ENCODE measurements at regions not wholly inside any gene's neighbourhood (a gene's known extent, or its start where the extent isn't known, plus 50 kb on each side); places are given as distances from the start of the nearest gene placed in this dataset.
A peak's percentile ranks its signal among the peaks of the same experiment; 100 is the strongest.
"Not testable (repeated sequence)": the region's sequence is repeated elsewhere in the genome, so short reads cannot be mapped to it uniquely, and the experiment has no call there.

DNA sequence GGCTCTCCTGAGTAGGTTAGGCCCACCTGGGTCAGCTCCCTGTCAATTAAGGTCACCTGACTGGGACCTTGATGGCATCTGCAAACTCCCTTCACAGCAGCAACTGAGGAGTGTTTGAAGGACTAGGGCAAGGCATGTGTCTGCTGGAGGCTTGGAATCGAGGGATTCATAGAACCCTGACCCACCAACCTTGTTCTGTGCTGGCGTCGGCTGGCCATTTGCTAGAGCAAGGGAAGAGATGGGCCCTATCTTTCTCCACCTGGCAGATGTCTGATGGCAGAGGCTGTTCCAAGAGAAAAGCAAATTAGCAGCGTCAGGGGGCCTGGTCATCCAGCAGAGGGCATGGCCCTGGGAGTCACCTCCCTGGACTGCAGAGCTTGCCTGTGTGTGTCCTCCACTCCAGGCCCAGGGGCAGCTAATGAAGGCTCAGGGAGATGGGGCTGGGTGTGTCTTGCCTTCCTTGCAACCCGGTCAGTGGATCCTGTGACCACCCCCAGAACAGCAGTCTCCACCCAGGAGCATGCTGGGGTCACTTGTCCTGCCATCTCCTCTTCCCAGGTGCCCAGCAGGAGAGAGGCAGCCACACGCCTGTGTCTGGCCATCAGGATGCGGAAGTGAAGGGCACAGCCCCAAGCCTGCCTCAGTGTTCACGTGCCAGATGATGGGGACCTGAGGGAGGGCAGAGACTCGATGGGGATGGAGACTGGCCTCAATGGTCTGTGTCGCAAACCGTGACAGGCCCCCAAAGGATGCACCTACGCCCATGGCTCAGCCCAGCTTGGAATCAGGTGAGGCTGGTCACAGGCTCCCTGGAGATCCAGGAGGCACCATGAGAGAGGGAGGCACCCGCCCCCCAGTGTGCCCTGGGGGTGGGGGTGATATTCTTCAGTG is 53.9 kb downstream of the BARX1 start:
- no peak for DNase-seq

DNA sequence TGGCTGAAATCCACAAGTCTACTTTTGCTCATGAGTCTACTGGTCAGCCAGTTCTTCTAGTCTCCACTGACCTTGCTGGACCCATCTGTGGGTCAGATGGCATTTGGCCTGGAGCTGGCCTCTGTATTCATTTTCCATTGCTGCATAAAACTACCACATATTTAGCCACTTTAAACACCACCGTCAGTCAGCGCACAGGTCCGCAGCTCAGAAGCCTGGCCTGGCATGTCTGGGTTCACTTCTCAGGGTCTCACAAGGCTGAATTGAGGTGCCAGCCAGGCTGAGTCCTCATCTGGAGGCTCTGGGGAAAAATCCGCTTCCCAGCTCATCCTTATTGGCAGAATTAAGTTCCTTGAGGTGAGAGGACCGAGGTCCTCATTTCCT is 54.7 kb downstream of the BARX1 start:
- no peak for DNase-seq

GRCh38 chr9:93899609-93900435 is 55.3 kb downstream of the BARX1 start:
- DNase-seq, result no peak

DNA sequence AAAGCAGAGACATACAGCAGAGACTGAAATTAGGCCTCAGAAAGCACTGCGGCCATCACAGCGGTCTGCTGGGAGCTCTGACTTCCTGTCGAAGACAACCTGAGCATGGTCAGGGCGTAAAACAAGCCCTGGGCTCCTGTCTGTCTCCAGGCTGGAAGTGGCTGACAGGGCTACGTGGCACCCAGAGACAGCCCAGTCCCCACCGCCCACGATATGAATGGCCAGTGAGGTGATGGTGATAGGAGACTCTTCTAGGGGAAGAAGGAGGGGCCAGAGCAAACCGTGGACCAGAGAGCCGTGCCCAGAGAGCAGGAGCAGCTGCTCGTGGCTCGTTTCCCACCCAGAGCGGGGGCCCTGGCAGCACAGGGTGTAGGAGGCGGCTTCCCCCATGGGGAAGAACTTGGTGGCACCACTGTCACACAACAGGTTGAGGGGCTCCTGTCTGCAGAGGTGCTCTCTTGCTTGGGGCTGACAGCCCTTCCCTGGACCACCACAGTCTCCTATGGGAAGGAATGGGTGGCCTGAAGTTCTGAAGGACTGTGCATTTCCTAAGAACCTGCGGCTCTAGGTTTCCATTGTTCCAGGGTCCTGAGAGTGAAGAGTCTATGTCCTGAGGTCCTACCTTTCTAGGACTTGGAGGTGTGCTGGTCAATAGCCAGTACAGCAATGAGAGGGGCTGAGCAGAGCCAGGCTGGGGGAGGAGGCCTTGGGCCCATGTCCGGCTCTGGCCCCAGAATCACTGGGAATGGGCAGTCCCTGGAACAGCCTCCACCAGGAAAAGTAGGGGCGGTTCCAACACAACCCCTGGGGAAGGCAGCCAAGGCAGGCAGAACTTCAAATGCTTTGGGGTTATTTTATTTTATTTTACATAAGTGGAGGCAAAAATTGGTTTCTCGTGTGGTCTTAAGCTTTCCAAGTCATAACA is 56.4 kb downstream of the BARX1 start:
- no peak for DNase-seq

- no peak for DNase-seq
Measured at GRCh38 chr9:93898026-93898425, 57.1 kb downstream of the BARX1 start.

- no peak for DNase-seq
Measured at GRCh38 chr9:93897075-93897970, 57.8 kb downstream of the BARX1 start.

DNA sequence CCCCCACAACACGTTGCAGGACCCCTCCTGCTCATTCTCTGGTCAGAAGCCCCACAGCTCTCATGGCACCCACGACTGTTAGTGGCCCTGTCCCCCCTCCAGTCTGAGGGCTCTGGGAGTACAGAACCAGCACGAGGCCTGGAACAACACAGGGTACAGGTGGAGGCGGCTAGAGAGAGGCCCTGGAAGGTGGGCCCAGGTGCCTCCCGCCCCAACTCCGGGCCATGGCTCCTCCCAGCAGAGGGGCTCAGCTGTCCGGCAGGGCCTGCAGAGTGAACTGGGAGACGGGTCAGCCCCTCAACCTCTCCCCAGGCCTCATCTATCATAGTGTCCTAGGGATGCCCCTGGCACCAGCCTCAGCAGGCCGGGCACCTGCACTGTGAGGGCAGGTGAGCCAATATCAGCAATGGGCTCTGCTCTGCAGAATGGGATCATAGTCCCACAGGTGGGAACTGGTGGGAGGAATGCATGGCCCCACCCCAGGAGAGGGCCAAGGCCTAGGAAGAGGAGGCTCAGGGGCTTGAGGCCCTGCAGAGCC is 58.6 kb downstream of the BARX1 start:
- DNase-seq, result no peak

GRCh38 chr9:93896093-93896492 is 59.1 kb downstream of the BARX1 start:
- DNase-seq, result no peak

- DNase-seq, result no peak
Measured at GRCh38 chr9:93895535-93895934, 59.6 kb downstream of the BARX1 start.

DNA sequence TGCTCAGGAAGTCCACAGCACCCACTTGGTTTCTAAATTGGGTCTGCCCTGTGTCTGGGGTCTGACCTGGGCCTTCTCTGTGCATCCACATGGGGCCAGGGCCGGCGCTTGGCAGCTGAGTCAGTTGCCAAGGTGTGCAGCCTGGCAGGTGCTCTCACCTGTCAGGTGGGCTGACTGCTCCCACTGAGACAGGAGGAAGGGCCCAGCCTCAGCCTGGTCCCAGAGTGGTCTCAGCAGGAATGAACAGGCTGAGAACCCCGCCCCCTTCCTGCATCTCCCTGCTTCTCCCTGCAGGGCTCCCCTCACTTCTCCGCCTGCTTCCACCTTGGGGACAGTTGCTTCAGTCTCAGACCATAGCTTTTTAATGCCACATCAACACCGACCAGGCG is 60.5 kb downstream of the BARX1 start:
- no peak for DNase-seq

DNA sequence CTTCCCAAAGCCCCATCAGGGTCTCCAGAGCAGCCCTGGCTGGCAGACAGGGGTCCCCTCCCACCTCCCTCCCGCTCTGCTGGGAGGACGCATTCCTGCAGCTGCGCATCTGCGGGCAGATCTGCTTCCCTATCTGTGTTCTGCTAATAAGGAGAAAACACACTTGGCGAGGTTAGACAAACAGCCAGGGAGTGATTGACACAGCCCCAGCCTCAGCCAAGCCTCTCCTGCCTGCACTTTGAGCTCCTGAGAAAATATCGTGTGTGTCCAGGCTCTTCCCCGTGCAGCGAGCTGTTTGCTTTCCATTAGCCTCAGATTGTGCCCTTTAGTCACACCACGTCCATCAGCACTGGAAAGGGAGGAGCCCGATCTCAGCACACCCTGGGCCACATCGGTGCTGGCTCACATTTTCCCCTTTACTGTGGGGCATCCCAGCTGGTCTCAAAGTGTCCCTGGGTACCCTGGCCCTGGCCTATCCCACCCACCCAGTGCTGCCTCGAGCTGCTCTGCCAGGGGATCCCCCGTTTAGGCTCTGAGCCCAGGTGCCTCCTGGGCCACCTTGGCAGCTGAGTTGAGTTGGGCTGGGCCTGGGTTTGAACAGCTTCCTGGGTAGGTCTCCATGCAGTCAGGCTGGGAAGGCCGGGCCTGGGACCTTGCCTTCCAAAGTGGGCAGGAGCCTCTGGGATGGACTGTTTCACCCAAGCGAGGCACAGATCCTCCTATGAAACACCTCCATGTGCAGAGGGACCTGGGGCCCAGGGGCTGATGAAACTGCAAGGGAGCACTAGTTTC is 61.1 kb downstream of the BARX1 start:
- no peak for DNase-seq

- DNase-seq, result no peak
Measured at GRCh38 chr9:93893194-93893593, 62.0 kb downstream of the BARX1 start.

GRCh38 chr9:93892748-93893147 is 62.4 kb downstream of the BARX1 start:
- no peak for DNase-seq

DNA sequence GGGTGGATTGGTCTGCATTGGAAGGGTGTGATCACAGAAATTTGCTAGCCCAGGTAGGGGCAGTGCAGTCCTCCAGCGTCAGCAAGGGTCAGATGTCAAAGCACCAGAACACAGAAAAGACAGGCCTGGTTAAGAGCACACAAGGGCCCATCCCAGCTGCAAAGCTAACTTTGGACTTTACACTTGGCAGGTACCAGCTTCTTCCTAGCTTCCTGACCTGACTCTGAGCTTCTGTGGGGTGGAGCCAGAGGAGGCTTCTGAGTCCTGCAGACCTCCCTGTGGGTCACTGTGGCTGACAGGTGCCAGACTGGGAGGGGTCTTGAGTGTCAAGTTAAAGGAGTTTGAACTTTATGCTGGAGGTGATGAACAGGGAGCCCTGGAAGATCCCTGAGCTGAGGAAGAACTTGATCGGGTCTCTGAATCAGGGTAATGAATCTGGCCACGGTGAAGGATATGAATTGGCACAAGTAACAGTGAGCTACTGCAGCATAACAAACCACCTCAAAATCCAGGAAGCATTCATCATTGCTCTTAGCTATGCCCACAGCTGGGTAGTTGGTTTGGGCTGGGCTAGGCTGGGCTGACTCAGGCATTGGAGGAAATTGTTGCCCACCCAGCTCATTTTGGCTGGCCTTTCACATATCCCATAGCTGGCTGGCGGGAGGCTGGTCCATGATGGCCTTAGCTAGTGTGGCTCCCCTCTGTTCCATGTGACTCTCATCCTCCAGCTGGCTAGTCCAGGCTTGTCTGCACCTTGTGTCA is 63.4 kb downstream of the BARX1 start:
- no peak for DNase-seq

- DNase-seq, result no peak
Measured at GRCh38 chr9:93891050-93891449, 64.1 kb downstream of the BARX1 start.

GRCh38 chr9:93890436-93890935 is 64.7 kb downstream of the BARX1 start:
- DNase-seq, result peak; percentile 32

DNA sequence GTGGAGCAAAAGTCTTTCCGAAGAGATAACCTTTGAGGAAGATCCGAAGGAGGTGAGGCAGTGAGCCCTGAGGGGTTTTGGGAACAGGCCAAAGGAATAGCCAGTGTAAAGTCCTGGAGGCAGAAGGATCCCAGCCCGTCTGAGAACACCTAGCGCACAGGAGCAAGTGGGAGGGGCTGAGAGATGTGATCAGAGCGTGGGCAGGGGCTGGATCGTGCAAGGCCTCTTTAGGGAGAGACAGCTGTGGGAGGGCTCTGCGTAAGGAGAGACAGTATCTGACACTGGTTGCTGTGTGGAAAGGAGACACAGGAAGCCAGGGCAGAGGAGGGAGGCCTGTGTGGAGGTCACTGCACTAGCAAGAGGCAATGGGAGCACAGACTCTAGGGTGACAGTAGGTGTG is 68.2 kb downstream of the BARX1 start:
- no peak for DNase-seq

GRCh38 chr9:93884808-93885207 is 70.3 kb downstream of the BARX1 start:
- no peak for DNase-seq

DNA sequence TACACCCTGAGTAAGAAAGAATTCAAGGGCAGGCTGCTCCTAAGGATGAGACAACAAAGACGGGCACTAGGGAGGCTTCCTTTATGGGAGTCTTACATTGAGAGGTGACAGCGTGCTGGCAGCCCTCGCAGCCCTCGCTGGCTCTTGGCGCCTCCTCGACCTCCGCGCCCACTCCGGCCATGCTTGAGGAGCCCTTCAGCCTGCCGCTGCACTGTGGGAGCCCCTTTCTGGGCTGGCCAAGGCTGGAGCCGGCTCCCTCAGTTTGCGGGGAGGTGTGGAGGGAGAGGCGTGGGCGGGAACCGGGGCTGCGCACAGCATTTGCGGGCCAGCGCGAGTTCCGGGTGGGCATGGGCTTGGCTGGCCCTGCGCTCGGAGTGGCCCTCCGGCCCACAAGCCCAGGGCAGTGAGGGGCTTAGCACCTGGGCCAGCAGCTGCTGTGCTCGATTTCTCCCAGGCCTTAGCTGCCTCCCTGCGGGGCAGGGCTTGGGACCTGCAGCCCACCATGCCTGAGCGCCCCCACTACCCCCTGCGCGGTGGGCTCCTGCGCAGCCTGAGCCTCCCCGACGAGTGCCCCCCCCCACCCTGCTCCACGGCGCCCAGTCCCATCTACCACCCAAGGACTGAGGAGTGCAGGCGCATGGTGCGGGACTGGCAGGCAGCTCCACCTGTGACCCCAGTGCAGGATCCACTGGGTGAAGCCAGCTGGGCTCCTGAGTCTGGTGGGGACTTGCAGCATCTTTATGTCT is 75.3 kb downstream of the BARX1 start:
- DNase-seq, result not testable (repeated sequence)

Measured in NCI-H1105 (cell line).